Prostate gland (tissue), 2 donors: ENCODE measurements at regions not wholly inside any gene's neighbourhood (a gene's known extent, or its start where the extent isn't known, plus 50 kb on each side); places are given as distances from the start of the nearest gene placed in this dataset.

Experiments used
- DNase-seq: peaks from one replicate; pipeline ENCODE4 v3.0.0-alpha.2; 2019; ENCODE audit warnings: low spot score
- H3K27ac ChIP-seq, 2 donors: fragments of 200-600 bp; sonication (generic); 2 replicates each; pipeline ENCODE4 v1.5.1; 2017 to 2019
- H3K27me3 ChIP-seq: fragments of 200-600 bp; sonication (generic); replicated peaks from 2 replicates; pipeline ENCODE4 v1.5.1; 2019; ENCODE audit not compliant: insufficient read depth
- H3K36me3 ChIP-seq, 2 donors: fragments of 200-600 bp; sonication (generic); 1 replicate in 1 of 2; 2 replicates in 1 of 2; pipeline versions ENCODE4 v1.5.1 to v1.8.1; 2017 to 2019
- H3K4me1 ChIP-seq: fragments of 200-600 bp; sonication (generic); replicated peaks from 2 replicates; pipeline ENCODE4 v1.5.1; 2019
- H3K4me3 ChIP-seq, 2 donors: fragments of 200-600 bp; sonication (generic); 2 replicates each; pipeline ENCODE4 v1.5.1; 2017 to 2019
- H3K9me3 ChIP-seq: fragments of 200-600 bp; sonication (generic); 2 replicates; pipeline ENCODE4 v1.5.1; 2017
- CTCF ChIP-seq, 4 experiments: fragments of 200-600 bp in 2 of 4; fragments of 450-650 bp in 2 of 4; sonication (generic) in 2 of 4; IDR thresholded peaks; 1 replicate in 3 of 4; 2 replicates in 1 of 4; pipeline ENCODE4 v1.5.1; 2016 to 2019; ENCODE audit warnings: antibody characterized with exemption in 4 of 4, mild to moderate bottlenecking in 2 of 4, moderate library complexity in 2 of 4
- POLR2A ChIP-seq: fragments of 450-650 bp; IDR thresholded peaks from one replicate; pipeline ENCODE4 v1.6.1; 2016; ENCODE audit warnings: antibody characterized with exemption, mild to moderate bottlenecking
- POLR2AphosphoS5 ChIP-seq: sonication (generic); formaldehyde crosslinking; IDR thresholded peaks from one replicate; pipeline ENCODE4 v1.6.1; 2017; ENCODE audit warnings: antibody characterized with exemption
- WGBS: methylation state at CpG from one replicate; pipeline ENCODE4 v1.1.5; 2018; 5-methylcytosine and 5-hydroxymethylcytosine counted together
- intact Hi-C: fragments of 100-400 bp; cut with DNase I; formaldehyde crosslinking; loops from one replicate; pipeline ENCODE4 v1.14.2; 2022

GRCh38 chr9:81855538-81855937 lies 72.7 kb upstream of the SPATA31D4 start:
- Histone ChIP-seq H3K4me1 (no peaks in the 10 kb centered on the region), H3K36me3 (no peaks in the 10 kb centered on the region), H3K4me3 (no peak overlapping the region), H3K27ac (no peak overlapping the region), H3K9me3 (no peaks in the 10 kb centered on the region), H3K27me3 (no peaks in the 10 kb centered on the region)
- 37% methylated on average over 2 of the region's 2 CpGs for WGBS
- no peak for DNase-seq
- no peak for TF ChIP-seq POLR2A
- TF ChIP-seq POLR2AphosphoS5 = no peak
- no peak for TF ChIP-seq CTCF (IDR thresholded peaks at IDR 0.05)
- intact Hi-C loops = no loop called here

- TF ChIP-seq POLR2A = no peak
- TF ChIP-seq POLR2AphosphoS5 = no peak
- TF ChIP-seq CTCF (IDR thresholded peaks at IDR 0.05) = no peak
- intact Hi-C loops = no loop called here
- DNase-seq = no peak
- no peaks in the 10 kb centered on the region for H3K36me3 ChIP-seq
- H3K27me3 ChIP-seq = no peaks in the 10 kb centered on the region
- H3K9me3 ChIP-seq = no peaks in the 10 kb centered on the region
- H3K4me3 ChIP-seq = no peak overlapping the region
- H3K4me1 ChIP-seq = no peaks in the 10 kb centered on the region
- WGBS = 85% methylated on average over 6 of the region's 6 CpGs
- no peak overlapping the region for H3K27ac ChIP-seq
Measured at GRCh38 chr9:81858657-81859430, 69.4 kb upstream of the SPATA31D4 start.

GRCh38 chr9:81860581-81860980 lies 67.6 kb upstream of the SPATA31D4 start:
- Histone ChIP-seq H3K4me3 (no peak overlapping the region), H3K27me3 (no peaks in the 10 kb centered on the region), H3K36me3 (no peaks in the 10 kb centered on the region), H3K27ac (no peak overlapping the region), H3K9me3 (no peaks in the 10 kb centered on the region), H3K4me1 (no peaks in the 10 kb centered on the region)
- TF ChIP-seq POLR2AphosphoS5 = no peak
- WGBS = 90% methylated on average over 8 of the region's 8 CpGs
- intact Hi-C loops = no loop called here
- no peak for DNase-seq

- H3K27ac ChIP-seq = no peak overlapping the region
- intact Hi-C loops = no loop called here
Measured at GRCh38 chr9:81861644-81862043, 66.6 kb upstream of the SPATA31D4 start.

GRCh38 chr9:81868145-81868544 lies 60.1 kb upstream of the SPATA31D4 start:
- Histone ChIP-seq H3K27ac (no peak overlapping the region), H3K4me1 (no peaks in the 10 kb centered on the region), H3K27me3 (no peaks in the 10 kb centered on the region), H3K9me3 (no peaks in the 10 kb centered on the region), H3K4me3 (no peak overlapping the region), H3K36me3 (no peaks in the 10 kb centered on the region)
- intact Hi-C loops = no loop called here
- no peak for DNase-seq
- TF ChIP-seq POLR2A = no peak
- no peak for TF ChIP-seq CTCF (IDR thresholded peaks at IDR 0.05)
- TF ChIP-seq POLR2AphosphoS5 = no peak
- WGBS = 78% methylated on average over 3 of the region's 3 CpGs

More at GRCh38 chr9:81861644-81862043, 66.6 kb upstream of the SPATA31D4 start:
- no peak overlapping the region for H3K4me3 ChIP-seq
- 74% methylated on average over 1 of the region's 1 CpG for WGBS
- H3K4me1 ChIP-seq = no peaks in the 10 kb centered on the region
- no peaks in the 10 kb centered on the region for H3K36me3 ChIP-seq
- DNase-seq = no peak
- H3K9me3 ChIP-seq = no peaks in the 10 kb centered on the region
- no peaks in the 10 kb centered on the region for H3K27me3 ChIP-seq
- no peak for TF ChIP-seq CTCF (IDR thresholded peaks at IDR 0.05)
- TF ChIP-seq POLR2A = no peak
- TF ChIP-seq POLR2AphosphoS5 = no peak
